ENCODE measurements at regions not wholly inside any gene's neighbourhood (a gene's known extent, or its start where the extent isn't known, plus 50 kb on each side); places are given as distances from the start of the nearest gene placed in this dataset.

GRCh38 chr4:23060776-23061175 lies 368.0 kb downstream of the GBA3 start:
- no peaks in the 10 kb centered on the region for H3K4me1 ChIP-seq
- no peak for ATAC-seq
- DNase-seq = no peak
- 24 to 47% (median 31%) methylated on average over 1 of the region's 1 CpG for WGBS, 3 donors
- H3K9me3 ChIP-seq = no peaks in the 10 kb centered on the region
- no peaks in the 10 kb centered on the region for H3K36me3 ChIP-seq (ENCODE audit: insufficient read depth in 1 of 2, low read depth in 1 of 2)
- H3K27ac ChIP-seq = no peak overlapping the region
- no peaks in the 10 kb centered on the region for H3K27me3 ChIP-seq (ENCODE audit: insufficient read depth in 3 of 3, low read length in 2 of 3)
- H3K4me3 ChIP-seq = no peak overlapping the region
- intact Hi-C loops (cut with DNase I) = no loop called here
- no peak for TF ChIP-seq CTCF (IDR thresholded peaks at IDR 0.05)

GRCh38 chr4:23058165-23058776 lies 365.5 kb downstream of the GBA3 start:
- intact Hi-C loops (cut with DNase I) = no loop called here
- Histone ChIP-seq H3K27me3 (ENCODE audit: insufficient read depth in 3 of 3, low read length in 2 of 3) (no peaks in the 10 kb centered on the region), H3K4me1 (no peaks in the 10 kb centered on the region), H3K9me3 (no peaks in the 10 kb centered on the region), H3K27ac (no peak overlapping the region), H3K36me3 (ENCODE audit: insufficient read depth in 1 of 2, low read depth in 1 of 2) (no peaks in the 10 kb centered on the region), H3K4me3 (no peak overlapping the region)
- DNase-seq = no peak
- ATAC-seq = no peak
- TF ChIP-seq CTCF (IDR thresholded peaks at IDR 0.05) = no peak

DNA sequence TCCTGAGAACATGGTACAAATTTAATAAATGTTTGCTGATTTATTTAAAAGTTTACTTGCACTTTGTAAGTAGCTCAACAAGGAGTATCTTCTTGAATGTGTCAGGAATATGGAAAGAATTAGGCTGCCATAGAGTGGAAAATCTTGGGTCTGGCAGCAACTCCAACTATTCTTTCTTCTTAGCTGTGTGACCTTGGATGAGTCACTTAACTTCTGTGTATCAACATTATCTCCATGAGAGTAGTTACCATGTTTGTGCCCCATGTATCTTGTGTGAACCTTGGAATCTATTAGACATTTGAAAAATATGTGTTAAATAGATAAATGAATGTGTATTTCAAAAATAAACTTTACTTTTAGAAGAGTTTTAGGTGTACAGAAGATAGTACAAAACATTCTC lies 348.8 kb downstream of the GBA3 start:
- TF ChIP-seq CTCF (IDR thresholded peaks at IDR 0.05) = no peak
- intact Hi-C loops (cut with DNase I) = no loop called here
- H3K4me1 ChIP-seq = no peaks in the 10 kb centered on the region
- no peaks in the 10 kb centered on the region for H3K27me3 ChIP-seq (ENCODE audit: insufficient read depth in 3 of 3, low read length in 2 of 3)
- ATAC-seq = no peak
- no peak for DNase-seq
- H3K4me3 ChIP-seq = no peak overlapping the region
- H3K9me3 ChIP-seq = no peaks in the 10 kb centered on the region
- no peak overlapping the region for H3K27ac ChIP-seq
- no peaks in the 10 kb centered on the region for H3K36me3 ChIP-seq (ENCODE audit: insufficient read depth in 1 of 2, low read depth in 1 of 2)

GRCh38 chr4:23040539-23040938 lies 347.8 kb downstream of the GBA3 start:
- Histone ChIP-seq H3K9me3 (no peaks in the 10 kb centered on the region), H3K36me3 (ENCODE audit: insufficient read depth in 1 of 2, low read depth in 1 of 2) (no peaks in the 10 kb centered on the region), H3K4me3 (no peak overlapping the region), H3K4me1 (no peaks in the 10 kb centered on the region), H3K27ac (no peak overlapping the region), H3K27me3 (ENCODE audit: insufficient read depth in 3 of 3, low read length in 2 of 3) (no peaks in the 10 kb centered on the region)
- DNase-seq (no peak), ATAC-seq (no peak)
- WGBS, 3 donors = 86 to 91% (median 86%) methylated on average over 1 of the region's 1 CpG
- intact Hi-C loops (cut with DNase I) = no loop called here
- no peak for TF ChIP-seq CTCF (IDR thresholded peaks at IDR 0.05)

GRCh38 chr4:23039818-23040217 lies 347.1 kb downstream of the GBA3 start:
- H3K9me3 ChIP-seq = no peaks in the 10 kb centered on the region
- DNase-seq = no peak
- H3K4me3 ChIP-seq = no peak overlapping the region
- no peaks in the 10 kb centered on the region for H3K36me3 ChIP-seq (ENCODE audit: insufficient read depth in 1 of 2, low read depth in 1 of 2)
- H3K4me1 ChIP-seq = no peaks in the 10 kb centered on the region
- 65 to 93% (median 74%) methylated on average over 1 of the region's 1 CpG for WGBS, 3 donors
- no peak overlapping the region for H3K27ac ChIP-seq
- ATAC-seq = no peak
- H3K27me3 ChIP-seq (ENCODE audit: insufficient read depth in 3 of 3, low read length in 2 of 3) = no peaks in the 10 kb centered on the region
- no peak for TF ChIP-seq CTCF (IDR thresholded peaks at IDR 0.05)
- intact Hi-C loops (cut with DNase I) = no loop called here

Data from psoas muscle (tissue), 7 donors.